Activated CD4-positive, alpha-beta T cell treated with anti-CD3 and anti-CD28 coated beads, Interleukin-2, amount 50 U/mL, for 16 hours (primary cell): ENCODE measurements at regions not wholly inside any gene's neighbourhood (a gene's known extent, or its start where the extent isn't known, plus 50 kb on each side); places are given as distances from the start of the nearest gene placed in this dataset.
"Not testable (repeated sequence)": the region's sequence is repeated elsewhere in the genome, so short reads cannot be mapped to it uniquely, and the experiment has no call there.

Experiments used
- DNase-seq: peaks from one replicate; pipeline ENCODE4 v3.0.0-alpha.2; 2020

DNA sequence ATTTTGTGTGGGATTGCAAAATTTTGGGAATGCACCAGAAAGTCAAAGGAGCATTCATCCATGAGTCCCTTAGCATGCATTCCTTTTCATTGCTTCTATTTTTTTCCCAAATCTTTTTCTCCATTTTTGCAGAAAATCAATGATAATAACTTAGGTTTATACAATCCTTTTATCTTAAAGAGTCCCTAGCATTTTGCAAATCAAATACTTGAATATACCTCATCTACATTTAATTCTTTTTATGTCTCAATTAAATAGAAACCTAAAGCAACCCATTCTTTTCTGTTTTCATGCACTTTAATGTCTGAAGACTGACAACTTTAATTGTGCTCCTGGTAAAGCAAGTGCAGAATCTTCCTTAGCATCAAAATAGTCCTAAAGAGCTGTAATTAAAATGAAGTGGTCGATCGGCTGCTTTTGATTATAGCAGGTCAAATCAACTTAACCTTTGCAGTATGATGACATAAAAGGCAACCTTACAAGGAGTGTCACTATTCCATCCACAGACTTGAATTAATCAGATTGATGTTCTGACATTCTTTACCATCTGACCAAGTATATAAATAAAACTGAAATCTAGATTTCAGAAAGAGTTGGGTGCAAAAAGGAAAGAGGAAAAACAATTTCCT, 168.4 kb downstream of the ALG10B start:
- no peak for DNase-seq

DNA sequence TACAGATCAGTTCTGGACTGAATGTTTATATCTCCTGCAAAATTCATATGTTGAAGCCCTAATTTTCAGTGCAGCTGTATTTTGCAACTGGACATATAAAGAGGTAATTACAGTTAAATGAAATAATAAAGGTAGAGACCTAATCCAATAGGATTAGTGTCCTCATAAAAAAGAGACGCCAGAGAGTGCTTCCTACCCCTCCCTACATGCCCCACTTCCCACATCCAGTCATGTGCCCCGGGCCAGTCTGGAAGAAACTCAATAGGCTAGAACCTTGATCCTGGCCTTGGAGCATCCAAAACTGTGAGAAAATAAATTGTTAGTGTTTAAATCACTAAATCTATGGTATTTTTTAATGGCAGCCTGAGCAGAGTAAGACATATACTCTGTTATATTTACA, 172.3 kb downstream of the ALG10B start:
- DNase-seq: no peak

DNA sequence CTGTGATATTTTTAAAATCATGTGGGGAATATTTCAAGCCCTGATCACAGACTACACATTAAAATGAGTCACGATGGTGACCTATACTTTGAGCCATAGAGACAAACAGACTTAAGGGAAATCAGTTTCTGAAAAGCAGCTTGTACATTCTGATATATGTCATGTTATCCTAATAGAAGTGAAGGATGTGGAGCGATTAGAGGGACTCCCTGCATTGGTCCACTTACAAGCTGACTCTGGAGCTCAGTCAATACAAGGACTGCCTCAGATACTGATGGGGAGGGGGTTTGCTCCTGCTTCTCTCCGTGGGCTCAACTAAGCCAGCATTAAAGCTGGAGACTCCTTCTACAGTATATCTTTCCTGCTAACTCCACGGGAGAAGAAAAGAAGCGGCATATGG, 173.5 kb downstream of the ALG10B start:
- DNase-seq: no peak

GRCh38 chr12:38490941-38491340, 174.4 kb downstream of the ALG10B start:
- no peak for DNase-seq

GRCh38 chr12:38501481-38501880, 184.9 kb downstream of the ALG10B start:
- DNase-seq: no peak

DNA sequence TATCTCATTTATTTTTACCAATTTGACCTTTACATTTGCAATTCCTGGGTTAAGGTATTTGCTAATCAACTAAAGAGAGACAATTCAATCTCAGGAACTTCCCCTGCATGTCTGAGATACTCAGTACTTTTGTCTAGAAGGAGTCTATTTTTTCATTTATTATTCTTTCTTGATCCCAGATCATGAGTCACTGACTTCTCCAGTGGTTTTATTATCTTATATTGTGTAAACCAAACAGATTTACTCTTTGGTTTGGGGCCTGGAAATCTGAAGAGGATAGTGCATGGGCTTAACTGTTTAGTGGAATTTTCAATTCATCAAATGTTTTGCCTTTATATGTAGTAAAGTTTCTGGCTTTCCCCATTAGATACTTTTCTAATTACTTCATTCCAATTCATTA, 185.4 kb downstream of the ALG10B start:
- DNase-seq: no peak

GRCh38 chr12:38502415-38502814, 185.8 kb downstream of the ALG10B start:
- DNase-seq: no peak

- no peak for DNase-seq
These were observed 191.3 kb downstream of the ALG10B start for GRCh38 chr12:38507839-38508238.

DNA sequence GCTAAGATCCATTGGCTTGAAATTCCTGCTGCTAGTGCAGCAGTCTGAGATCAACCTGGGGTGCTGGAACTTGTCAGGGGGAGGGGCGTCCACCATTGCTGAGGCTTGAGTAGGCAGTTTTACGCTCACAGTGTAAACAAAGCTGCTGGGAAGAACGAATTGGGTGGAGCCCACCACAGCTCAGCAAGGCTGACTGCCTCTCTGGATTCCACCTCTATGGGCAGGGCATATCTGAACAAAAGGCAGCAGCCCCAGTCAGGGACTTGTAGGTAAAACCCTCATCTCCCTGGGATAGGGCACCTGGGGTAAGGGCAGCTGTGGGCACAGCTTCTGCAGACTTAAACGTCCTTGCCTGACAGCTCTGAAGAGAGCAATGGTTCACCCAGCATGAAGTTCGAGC, 191.7 kb downstream of the ALG10B start:
- no peak for DNase-seq

- no peak for DNase-seq
These were observed 199.3 kb downstream of the ALG10B start for GRCh38 chr12:38515912-38516311.

GRCh38 chr12:38516418-38516817, 199.8 kb downstream of the ALG10B start:
- DNase-seq: no peak

DNA sequence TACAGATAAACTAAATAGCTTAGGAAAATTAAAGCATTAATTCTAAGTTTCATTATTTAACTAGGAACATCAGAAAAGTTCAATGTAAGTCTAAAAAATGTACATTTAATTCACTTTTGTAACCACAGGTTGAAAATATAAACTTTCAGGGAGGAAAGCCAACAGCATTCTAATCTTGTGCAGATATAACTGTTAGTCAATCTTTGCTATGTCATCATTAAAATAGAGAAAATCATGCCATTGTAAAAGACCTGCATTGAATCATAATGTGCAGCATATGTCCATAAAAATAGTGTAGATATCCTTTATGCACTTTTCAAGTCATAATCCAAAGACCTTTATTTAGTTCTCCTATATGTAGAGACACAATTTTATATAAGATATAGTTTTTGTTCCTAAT, 207.3 kb downstream of the ALG10B start:
- no peak for DNase-seq

GRCh38 chr12:38527631-38528030, 211.1 kb downstream of the ALG10B start:
- DNase-seq: no peak

GRCh38 chr12:38528527-38528926, 212.0 kb downstream of the ALG10B start:
- DNase-seq: no peak

- not testable (repeated sequence) for DNase-seq
These were observed 212.7 kb downstream of the ALG10B start for GRCh38 chr12:38529281-38529680.

DNA sequence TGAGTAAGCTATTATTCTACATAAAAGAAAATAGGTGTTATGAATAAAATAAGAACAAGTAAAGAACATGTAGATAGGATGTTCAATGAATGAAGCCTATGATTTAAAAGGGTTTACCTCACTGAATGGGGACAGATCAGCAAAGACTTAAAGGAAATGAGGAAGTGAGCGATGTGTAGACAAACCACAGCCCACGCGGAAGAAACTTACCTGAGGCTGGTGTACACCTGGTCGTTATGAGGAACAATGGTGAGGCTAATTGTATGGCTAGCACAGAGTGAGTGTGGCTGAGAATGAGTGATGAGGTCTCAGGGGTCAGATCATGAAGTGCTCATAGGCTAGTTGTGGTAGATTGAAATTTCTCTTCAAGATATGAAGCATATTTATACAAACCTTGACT, 221.7 kb downstream of the ALG10B start:
- DNase-seq: no peak

DNA sequence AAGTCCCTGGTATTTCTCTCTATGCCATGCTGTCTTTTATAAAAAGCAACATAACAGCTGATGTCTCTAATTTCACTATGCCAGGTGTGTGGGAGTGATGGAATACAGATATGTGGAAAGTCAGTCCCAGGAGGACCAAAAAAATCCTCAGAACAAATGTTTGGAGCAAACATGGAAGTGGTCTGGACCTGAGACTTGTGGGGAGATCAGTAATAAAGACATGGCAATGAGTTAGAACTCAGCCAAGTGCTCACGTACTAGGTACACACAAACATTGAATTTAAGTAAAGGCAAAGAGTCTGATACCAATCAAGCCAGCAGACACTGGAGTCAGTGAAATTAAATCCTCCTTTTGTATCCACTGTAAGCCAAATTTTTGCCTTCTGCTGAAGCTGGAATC, 223.6 kb downstream of the ALG10B start:
- no peak for DNase-seq

- DNase-seq: no peak
These were observed 225.3 kb downstream of the ALG10B start for GRCh38 chr12:38541849-38542248.

DNA sequence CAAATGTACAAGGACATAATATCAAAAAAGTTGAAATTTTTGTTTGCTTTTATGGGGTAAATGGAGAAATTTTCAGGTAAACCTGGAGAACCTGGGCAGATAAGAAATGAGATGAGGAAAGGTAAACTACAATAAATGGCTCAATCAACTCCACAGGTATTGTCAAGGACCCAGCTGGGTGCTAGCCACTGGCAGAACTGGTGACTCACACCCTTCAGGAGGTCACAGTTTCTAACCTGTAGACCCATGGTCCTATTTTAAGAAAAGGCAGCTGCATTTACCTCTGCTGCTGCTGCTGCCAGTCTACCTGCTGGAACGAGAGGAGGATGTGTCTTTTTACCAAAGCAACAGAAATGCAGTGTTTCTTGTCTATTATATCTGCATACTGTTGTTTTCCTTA, 226.6 kb downstream of the ALG10B start:
- no peak for DNase-seq

- DNase-seq: no peak
These were observed 227.9 kb downstream of the ALG10B start for GRCh38 chr12:38544330-38545066.

DNA sequence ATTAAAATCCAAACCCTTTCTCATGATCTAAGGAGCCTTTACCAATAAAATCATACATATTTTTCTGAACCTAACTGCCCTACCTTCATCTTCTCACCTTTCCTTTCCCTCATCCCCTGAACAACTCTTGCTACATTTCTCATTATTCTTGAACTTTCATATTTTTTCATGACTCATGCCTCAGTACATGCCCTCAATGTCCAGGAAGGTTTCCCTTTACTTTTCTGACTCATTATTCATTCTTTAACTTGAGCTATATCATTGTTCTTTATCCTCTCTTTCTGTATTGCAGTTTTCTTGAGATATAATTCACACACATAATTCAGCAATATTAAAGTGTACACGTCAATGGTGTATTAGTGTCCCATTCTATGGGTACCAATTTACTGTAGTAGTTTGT, 231.0 kb downstream of the ALG10B start:
- DNase-seq: no peak

DNA sequence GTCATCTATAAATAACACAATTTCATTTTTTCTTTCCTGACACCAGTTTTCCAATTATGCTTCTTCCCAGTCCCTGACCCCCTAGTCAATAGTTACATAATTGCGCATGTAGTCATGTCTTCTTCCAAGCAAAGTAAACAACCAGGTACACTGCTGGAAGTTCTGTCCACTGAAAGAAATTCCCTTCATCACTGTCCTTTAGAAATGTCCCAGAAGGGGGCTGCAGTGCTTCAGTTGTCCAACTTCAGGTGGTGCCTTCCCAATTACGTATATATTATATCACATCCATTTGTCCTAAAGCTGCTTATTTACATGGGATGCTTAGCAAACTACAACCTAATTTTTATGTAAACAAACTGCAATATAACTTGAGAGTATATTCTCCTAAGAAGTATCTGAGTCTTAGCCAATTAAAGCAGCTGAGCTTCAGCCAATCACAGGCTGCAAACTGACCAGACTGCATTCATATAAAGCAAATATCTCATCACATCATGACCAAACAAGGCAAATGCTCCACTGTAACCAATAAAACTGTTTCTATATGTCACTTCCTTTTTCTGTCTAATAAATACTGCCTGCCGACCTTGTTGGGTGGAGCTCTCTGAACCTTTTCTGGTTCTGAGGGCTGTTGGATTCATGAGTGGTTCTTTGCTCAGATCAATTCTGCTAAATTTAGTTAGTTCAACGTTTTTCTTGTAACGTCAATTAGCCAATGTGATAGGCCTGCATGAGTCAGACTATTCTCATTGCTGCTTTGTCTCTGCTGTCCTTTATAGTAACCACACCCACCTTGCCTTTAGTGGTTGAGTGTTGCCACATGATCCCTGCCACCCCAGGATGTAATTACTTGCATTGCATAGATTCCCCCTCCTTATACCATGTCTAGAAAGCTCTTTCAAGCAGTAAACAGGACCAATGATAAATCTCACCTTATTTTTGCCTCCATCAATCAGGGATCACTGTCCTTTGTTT, 239.3 kb downstream of the ALG10B start:
- no peak for DNase-seq

DNA sequence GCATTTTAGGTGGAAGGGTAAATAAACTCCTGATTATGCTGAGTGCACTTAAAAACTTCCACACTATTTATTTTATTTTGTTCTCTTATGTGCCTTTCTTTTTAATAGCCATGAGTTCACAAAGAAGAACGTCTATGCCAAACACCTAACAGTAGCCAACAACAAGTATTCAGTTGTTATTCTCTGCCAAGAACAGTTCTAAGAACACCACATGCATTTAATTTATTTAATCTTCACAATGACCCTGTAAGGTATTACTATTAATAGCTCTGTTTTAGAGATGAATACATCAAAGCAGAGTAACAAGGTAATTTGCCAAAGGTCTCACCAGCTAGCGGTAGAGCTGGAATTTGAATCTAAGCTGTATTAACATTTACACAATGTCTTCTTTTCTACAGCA, 240.1 kb downstream of the ALG10B start:
- no peak for DNase-seq

- no peak for DNase-seq
These were observed 268.5 kb downstream of the ALG10B start for GRCh38 chr12:38585086-38585485.
